ENCODE measurements at regions not wholly inside any gene's neighbourhood (a gene's known extent, or its start where the extent isn't known, plus 50 kb on each side); places are given as distances from the start of the nearest gene placed in this dataset.
"Not testable (repeated sequence)": the region's sequence is repeated elsewhere in the genome, so short reads cannot be mapped to it uniquely, and the experiment has no call there.

DNA sequence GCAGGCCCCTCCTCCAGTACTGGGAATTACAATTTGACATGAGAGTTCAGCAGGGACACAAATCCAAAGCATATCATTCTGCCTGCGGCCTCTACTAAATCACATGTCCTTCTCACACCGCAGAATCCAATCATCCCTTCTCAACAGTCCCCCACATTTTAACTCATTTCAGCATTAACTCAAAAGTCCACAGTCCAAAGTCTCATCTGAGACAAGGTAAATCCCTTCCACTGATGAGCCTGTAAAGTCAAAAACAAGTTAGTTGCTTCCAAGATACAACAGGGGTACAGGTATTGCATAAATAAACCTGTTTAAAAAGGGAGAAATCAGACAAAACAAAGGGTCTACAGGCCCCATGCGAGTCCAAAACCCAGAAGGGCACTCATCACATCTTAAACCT is 64.0 kb downstream of the EBNA1BP2 start:
- TF ChIP-seq CTCF (conservative IDR thresholded peaks at IDR 0.05), result no peak
- no peak overlapping the region for H3K27ac ChIP-seq

GRCh38 chr1:43107664-43108063 is 64.4 kb downstream of the EBNA1BP2 start:
- TF ChIP-seq CTCF (conservative IDR thresholded peaks at IDR 0.05), result no peak

GRCh38 chr1:43104027-43104763 is 67.9 kb downstream of the EBNA1BP2 start:
- no peak for TF ChIP-seq CTCF (conservative IDR thresholded peaks at IDR 0.05)
- no peak overlapping the region for H3K27ac ChIP-seq

More at GRCh38 chr1:43107664-43108063, 64.4 kb downstream of the EBNA1BP2 start:
- no peak overlapping the region for H3K27ac ChIP-seq

DNA sequence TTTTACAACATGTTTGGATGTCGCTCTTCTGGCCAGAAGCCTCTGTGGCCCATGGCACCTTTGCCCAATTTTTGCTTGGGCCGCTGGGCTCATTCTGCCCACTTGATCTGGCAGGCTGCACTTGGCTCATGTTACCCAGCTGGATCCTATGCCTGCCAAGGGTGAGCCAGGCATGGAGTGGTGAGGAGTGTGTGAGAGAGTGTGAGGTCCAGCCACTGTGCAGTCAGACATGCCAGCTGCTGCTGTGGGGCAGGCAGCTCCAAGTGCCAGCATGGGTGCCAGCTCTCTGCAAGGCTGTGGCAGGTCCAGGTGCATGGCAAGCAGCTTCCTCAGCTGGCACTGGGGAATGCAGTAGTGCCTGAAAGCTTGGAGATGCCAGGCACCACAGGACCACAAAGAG is 71.0 kb downstream of the EBNA1BP2 start:
- no peak for TF ChIP-seq CTCF (conservative IDR thresholded peaks at IDR 0.05)
- H3K27ac ChIP-seq, result no peak overlapping the region

DNA sequence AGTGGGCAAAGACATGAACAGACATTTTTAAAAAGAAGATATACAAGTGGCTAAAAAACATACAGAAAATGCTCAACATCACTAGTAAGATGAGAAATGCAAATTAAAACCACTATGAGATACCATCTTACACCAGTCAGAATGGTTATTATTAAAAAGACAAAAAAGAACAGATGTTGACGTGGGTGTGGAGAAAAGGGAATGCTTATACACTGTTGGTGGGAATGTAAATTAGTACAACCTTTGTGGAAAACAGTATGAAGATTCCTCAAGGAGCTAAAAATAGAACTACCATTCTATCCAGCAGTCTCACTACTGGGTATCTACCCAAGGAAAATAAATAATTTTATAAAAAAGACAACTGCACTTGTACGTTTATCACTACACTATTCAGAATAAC is 73.9 kb downstream of the EBNA1BP2 start:
- H3K27ac ChIP-seq, result no peak overlapping the region
- TF ChIP-seq CTCF (conservative IDR thresholded peaks at IDR 0.05), result no peak

DNA sequence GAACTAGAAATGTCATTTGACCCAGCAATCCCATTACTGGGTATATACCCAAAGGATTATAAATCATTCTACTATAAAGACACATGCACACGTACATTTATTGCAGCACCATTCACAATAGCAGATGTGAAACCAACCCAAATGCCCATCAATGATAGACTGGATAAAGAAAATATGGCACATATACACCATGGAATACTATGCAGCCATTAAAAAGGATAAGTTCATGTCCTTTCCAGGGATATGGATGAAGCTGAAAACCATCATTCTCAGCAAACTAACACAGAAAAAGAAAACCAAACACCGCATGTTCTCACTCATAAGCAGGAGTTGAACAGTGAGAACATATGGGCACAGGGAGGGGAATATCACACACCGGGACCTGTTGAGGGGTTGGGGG is 75.6 kb downstream of the EBNA1BP2 start:
- H3K27ac ChIP-seq, result not testable (repeated sequence)

DNA sequence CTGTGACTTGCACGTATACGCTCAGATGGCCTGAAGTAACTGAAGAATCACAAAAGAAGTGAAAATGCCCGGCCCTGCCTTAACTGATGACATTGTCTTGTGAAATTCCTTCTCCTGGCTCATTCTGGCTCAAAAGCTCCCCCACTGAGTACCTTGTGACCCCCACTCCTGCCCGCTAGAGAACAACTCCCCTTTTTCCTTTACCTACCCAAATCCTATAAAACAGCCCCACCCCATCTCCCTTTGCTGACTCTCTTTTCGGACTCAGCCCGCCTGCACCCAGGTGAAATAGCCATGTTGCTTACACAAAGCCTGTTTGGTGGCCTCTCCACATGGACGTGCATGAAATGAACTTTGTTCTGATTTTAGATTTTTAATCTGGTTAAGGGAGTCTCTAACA is 81.3 kb downstream of the EBNA1BP2 start:
- not testable (repeated sequence) for H3K27ac ChIP-seq

GRCh38 chr1:43090157-43090556 is 81.9 kb downstream of the EBNA1BP2 start:
- not testable (repeated sequence) for H3K27ac ChIP-seq

DNA sequence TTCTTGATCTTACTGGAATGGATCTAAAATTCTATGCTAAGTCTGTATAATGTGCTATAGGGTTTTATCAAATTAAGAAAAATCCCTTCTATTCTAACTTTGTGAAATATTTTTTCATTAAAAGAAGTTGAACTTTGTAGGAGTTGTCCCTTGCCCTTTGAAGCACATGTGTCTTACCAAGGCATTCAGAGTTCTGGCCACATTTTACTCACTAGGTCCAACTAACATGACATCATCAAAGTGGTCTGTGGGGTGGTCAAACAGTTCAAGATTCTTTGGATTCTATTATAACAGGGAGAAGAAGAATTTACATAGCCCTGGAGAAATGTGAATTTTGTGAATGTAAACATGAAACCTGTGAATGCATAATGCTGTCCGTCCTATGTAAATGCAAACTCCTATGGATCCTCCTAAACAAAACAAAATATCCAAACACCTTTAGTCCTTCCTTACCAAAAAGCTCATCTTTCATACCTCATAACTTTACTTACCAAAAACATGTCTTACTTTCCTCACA is 88.7 kb downstream of the EBNA1BP2 start:
- no peak for TF ChIP-seq CTCF (conservative IDR thresholded peaks at IDR 0.05)
- no peak overlapping the region for H3K27ac ChIP-seq
